Smooth muscle cell (in vitro differentiated cells): ENCODE measurements at regions not wholly inside any gene's neighbourhood (a gene's known extent, or its start where the extent isn't known, plus 50 kb on each side); places are given as distances from the start of the nearest gene placed in this dataset.

Source experiments
- DNase-seq: peaks from one replicate; lab custom pipeline; 2025; ENCODE audit not compliant: unreplicated experiment; lab: John Stamatoyannopoulos, UW
- H2AFZ ChIP-seq: fragments of 200-600 bp; sonication (generic); 2 replicates; pipeline ENCODE4 v1.6.0; 2016; ENCODE audit warnings: antibody characterized with exemption, low read depth, mild to moderate bottlenecking
- H3F3A ChIP-seq: fragments of 200-600 bp; sonication (generic); 2 replicates; pipeline ENCODE4 v1.6.0; 2017; ENCODE audit warnings: antibody characterized with exemption, low read depth
- H3K27ac ChIP-seq: fragments of 200-600 bp; sonication (generic); 2 replicates; pipeline ENCODE4 v1.5.1; 2016; ENCODE audit warnings: low read depth, mild to moderate bottlenecking
- H3K27me3 ChIP-seq: fragments of 200-600 bp; sonication (generic); 2 replicates; pipeline ENCODE4 v1.6.1; 2016; ENCODE audit warnings: low read depth, mild to moderate bottlenecking
- H3K36me3 ChIP-seq: fragments of 200-600 bp; sonication (generic); 2 replicates; pipeline ENCODE4 v1.5.1; 2016; ENCODE audit warnings: low read depth
- H3K4me1 ChIP-seq: fragments of 200-600 bp; sonication (generic); 2 replicates; pipeline ENCODE4 v1.5.1; 2016; ENCODE audit warnings: low read depth
- H3K4me2 ChIP-seq: fragments of 200-600 bp; sonication (generic); 2 replicates; pipeline ENCODE4 v1.6.0; 2016; ENCODE audit warnings: mild to moderate bottlenecking
- H3K4me3 ChIP-seq: fragments of 200-600 bp; sonication (generic); 2 replicates; pipeline ENCODE4 v1.5.1; 2016; ENCODE audit warnings: mild to moderate bottlenecking
- H3K79me2 ChIP-seq: fragments of 200-600 bp; sonication (generic); 2 replicates; pipeline ENCODE4 v1.6.0; 2016; ENCODE audit warnings: low read depth, mild to moderate bottlenecking
- H3K9ac ChIP-seq: fragments of 200-600 bp; sonication (generic); 2 replicates; pipeline ENCODE4 v1.6.0; 2016; ENCODE audit warnings: low read depth
- H3K9me3 ChIP-seq: fragments of 200-600 bp; sonication (generic); replicated peaks from 2 replicates; pipeline ENCODE4 v1.5.1; 2016; ENCODE audit warnings: low read depth
- H4K20me1 ChIP-seq: fragments of 200-600 bp; sonication (generic); 2 replicates; pipeline ENCODE4 v1.6.0; 2016; ENCODE audit warnings: low read depth
- WGBS: methylation state at CpG from one replicate; pipeline ENCODE4 v1.1.7; 2016; ENCODE audit warnings: low lambda C conversion rate; 5-methylcytosine and 5-hydroxymethylcytosine counted together
- TF ChIP-seq, protein P1 (sequence below): fragments of 200-600 bp; sonication (generic); IDR thresholded peaks from 2 replicates; pipeline ENCODE4 v1.5.1; 2017; ENCODE audit warnings: borderline replicate concordance, mild to moderate bottlenecking, antibody characterized with exemption; ENCODE audit not compliant: insufficient read depth, poor library complexity, severe bottlenecking

DNA sequence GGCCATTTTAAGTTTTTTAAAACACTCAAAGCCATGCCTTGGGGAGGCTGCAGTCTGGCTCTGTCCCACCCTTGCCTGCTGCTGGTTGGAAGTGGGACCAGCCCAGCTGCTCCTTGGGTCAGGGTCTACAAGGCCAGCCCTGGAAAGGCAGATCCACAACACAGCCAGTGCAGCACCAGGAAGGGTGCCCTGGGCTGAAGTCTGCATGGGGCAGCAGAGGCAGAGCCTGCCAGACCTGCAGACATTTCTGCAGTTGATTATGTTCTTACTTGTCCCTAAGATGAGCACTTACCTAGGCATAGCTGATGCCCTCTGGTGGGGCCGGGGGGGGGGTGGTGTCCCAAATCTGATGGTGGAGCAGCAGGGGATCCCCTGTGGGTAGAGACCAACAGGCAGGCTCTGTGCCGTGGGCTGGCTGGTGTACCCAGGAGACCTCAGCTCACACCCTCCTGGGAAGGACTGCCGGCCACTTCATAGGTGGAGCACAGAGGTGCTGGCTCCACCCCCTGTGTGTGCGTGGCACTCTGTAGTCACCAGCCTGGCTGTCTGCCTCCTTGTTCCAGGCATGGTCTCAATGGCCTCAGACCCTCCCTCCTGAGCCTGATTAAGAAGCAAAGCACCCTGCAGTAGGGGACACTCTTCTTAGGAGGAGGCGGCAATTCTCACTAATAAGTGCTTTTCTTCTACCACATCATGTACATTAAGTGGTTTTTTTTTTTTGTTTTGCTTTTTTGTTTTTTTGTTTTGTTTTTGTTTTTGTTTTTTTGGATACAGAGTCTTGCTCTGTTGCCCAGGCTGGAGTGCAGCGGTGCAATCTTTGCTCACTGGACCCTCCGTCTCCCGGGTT lies 97.4 kb upstream of the KLF13 start:
- Histone ChIP-seq H3K27ac (no peak overlapping the region), H3K4me2 (no peak overlapping the region), H4K20me1 (no peaks in the 10 kb centered on the region), H3F3A (no peaks in the 10 kb centered on the region), H3K36me3 (no peaks in the 10 kb centered on the region), H3K9me3 (no peaks in the 10 kb centered on the region), H3K4me3 (no peak overlapping the region), H3K27me3 (no peaks in the 10 kb centered on the region), H3K9ac (no peak overlapping the region), H3K4me1 (no peaks in the 10 kb centered on the region), H3K79me2 (no peaks in the 10 kb centered on the region), H2AFZ (no peak overlapping the region)
- WGBS = 81% methylated on average over 8 of the region's 8 CpGs
- TF ChIP-seq, protein P1, sequence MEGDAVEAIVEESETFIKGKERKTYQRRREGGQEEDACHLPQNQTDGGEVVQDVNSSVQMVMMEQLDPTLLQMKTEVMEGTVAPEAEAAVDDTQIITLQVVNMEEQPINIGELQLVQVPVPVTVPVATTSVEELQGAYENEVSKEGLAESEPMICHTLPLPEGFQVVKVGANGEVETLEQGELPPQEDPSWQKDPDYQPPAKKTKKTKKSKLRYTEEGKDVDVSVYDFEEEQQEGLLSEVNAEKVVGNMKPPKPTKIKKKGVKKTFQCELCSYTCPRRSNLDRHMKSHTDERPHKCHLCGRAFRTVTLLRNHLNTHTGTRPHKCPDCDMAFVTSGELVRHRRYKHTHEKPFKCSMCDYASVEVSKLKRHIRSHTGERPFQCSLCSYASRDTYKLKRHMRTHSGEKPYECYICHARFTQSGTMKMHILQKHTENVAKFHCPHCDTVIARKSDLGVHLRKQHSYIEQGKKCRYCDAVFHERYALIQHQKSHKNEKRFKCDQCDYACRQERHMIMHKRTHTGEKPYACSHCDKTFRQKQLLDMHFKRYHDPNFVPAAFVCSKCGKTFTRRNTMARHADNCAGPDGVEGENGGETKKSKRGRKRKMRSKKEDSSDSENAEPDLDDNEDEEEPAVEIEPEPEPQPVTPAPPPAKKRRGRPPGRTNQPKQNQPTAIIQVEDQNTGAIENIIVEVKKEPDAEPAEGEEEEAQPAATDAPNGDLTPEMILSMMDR = no peak
- no peak for DNase-seq

DNA sequence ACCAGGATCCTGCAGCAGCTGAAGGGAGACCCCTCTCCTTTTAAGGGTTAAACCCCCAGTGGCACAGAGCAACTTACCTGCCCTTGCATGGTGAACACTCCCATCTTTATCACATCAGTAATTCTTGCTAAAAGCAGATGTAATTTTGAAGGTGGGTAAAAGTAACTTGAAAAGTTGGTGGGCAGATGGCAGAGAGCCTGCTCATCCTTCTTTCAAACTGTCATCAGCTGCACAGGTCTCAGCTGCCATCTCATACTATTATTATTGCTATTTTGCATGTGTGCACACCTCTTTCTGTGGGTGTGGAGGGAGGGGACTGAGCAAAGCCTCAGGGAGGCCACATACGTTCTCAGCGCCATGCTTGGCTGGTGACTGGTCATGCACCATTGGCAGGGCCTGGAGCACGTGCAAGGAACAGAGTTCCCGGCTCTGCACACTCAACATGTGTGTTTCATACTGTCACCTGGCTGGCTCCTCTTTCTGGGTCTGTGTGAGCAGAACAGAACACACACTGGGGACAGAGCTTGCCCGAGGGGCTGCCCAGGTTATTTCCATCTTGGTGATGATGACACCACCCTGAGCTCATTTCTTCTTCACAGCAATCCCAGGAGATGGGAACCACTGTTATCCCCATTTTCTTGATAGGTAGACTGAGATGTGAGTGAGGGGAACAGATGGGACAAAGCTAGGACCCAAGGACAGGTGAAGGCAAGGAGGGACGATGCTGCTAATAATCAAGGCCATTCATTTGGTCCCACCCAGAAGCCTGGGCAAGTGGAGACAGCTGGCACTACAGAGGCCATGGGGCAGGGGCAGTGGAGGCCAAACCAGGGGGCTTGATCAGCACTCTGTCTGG lies 95.8 kb upstream of the KLF13 start:
- H2AFZ ChIP-seq = no peak overlapping the region
- peaks cover 6% of the 10 kb centered on the region for H3F3A ChIP-seq
- no peaks in the 10 kb centered on the region for H3K79me2 ChIP-seq
- H3K4me1 ChIP-seq = no peaks in the 10 kb centered on the region
- no peak for DNase-seq
- H3K4me3 ChIP-seq = no peak overlapping the region
- TF ChIP-seq, protein P1 = no peak
- no peak overlapping the region for H3K9ac ChIP-seq
- no peaks in the 10 kb centered on the region for H3K9me3 ChIP-seq
- H3K27ac ChIP-seq = no peak overlapping the region
- 90% methylated on average over 6 of the region's 6 CpGs for WGBS
- H3K36me3 ChIP-seq = no peaks in the 10 kb centered on the region
- no peak overlapping the region for H3K4me2 ChIP-seq
- H4K20me1 ChIP-seq = no peaks in the 10 kb centered on the region
- H3K27me3 ChIP-seq = no peaks in the 10 kb centered on the region

GRCh38 chr15:31234815-31235214 lies 91.8 kb upstream of the KLF13 start:
- Histone ChIP-seq H3K27ac (no peak overlapping the region), H3K4me1 (peaks cover 5% of the 10 kb centered on the region), H3K79me2 (no peaks in the 10 kb centered on the region), H3K27me3 (no peaks in the 10 kb centered on the region), H3K36me3 (no peaks in the 10 kb centered on the region), H4K20me1 (no peaks in the 10 kb centered on the region), H3K9ac (no peak overlapping the region), H2AFZ (no peak overlapping the region), H3F3A (peaks cover 16% of the 10 kb centered on the region), H3K4me3 (no peak overlapping the region), H3K4me2 (no peak overlapping the region), H3K9me3 (no peaks in the 10 kb centered on the region)
- WGBS = 79% methylated on average over 5 of the region's 5 CpGs
- TF ChIP-seq, protein P1 = no peak
- no peak for DNase-seq
